H1 (cell line): ENCODE measurements at regions not wholly inside any gene's neighbourhood (a gene's known extent, or its start where the extent isn't known, plus 50 kb on each side); places are given as distances from the start of the nearest gene placed in this dataset.

Source experiments
- CTCF ChIA-PET: fragments of 300-600 bp; sonication (Branson Sonifier 250); formaldehyde crosslinking; loops from one replicate; lab custom pipeline; 2021; ENCODE audit not compliant: partially characterized antibody; lab: Charles Lee
- POLR2A ChIA-PET: fragments of 300-600 bp; sonication (Branson Sonifier 250); formaldehyde crosslinking; loops from one replicate; lab custom pipeline; 2021; ENCODE audit warnings: inconsistent platforms; ENCODE audit not compliant: partially characterized antibody; lab: Charles Lee
- DNase-seq, 2 experiments: peaks; one replicate each; pipeline versions ENCODE4 v3.0.0 to v3.0.0-alpha.2; 2010 to 2022; ENCODE audit warnings: low spot score in 2 of 2, low read depth in 1 of 2, mixed read lengths in 1 of 2
- FAIRE-seq: peaks from 2 replicates; lab custom pipeline; 2011; peaks lifted over from hg19 to GRCh38; lab: Jason Lieb, UNC
- H2AFZ ChIP-seq: 2 replicates; pipeline ENCODE4 v1.8.1; 2012; ENCODE audit warnings: low read length, inconsistent platforms
- H2AK5ac ChIP-seq: 2 replicates; pipeline ENCODE4 v1.6.1; 2013; ENCODE audit warnings: low read depth, low read length
- H2BK120ac ChIP-seq: replicated peaks from 2 replicates; pipeline ENCODE3; 2013; ENCODE audit warnings: low read depth, low read length, inconsistent platforms
- H2BK12ac ChIP-seq: 2 replicates; pipeline ENCODE4 v1.6.1; 2013; ENCODE audit warnings: low read depth, low read length
- H2BK15ac ChIP-seq: 2 replicates; pipeline ENCODE4 v1.6.1; 2013; ENCODE audit warnings: low read length
- H2BK20ac ChIP-seq: 2 replicates; pipeline ENCODE4 v1.6.1; 2013; ENCODE audit warnings: low read length
- H2BK5ac ChIP-seq: 2 replicates; pipeline ENCODE4 v1.6.1; 2013; ENCODE audit warnings: low read depth, low read length
- H3K14ac ChIP-seq: 2 replicates; pipeline ENCODE4 v1.6.1; 2013; ENCODE audit warnings: inconsistent platforms; ENCODE audit not compliant: insufficient read length
- H3K18ac ChIP-seq: 2 replicates; pipeline ENCODE4 v1.6.1; 2013; ENCODE audit warnings: low read length; ENCODE audit errors: extremely low read depth
- H3K23ac ChIP-seq: 2 replicates; pipeline ENCODE4 v1.6.1; 2013; ENCODE audit warnings: inconsistent platforms; ENCODE audit not compliant: insufficient read length
- H3K23me2 ChIP-seq: 2 replicates; pipeline ENCODE4 v1.6.1; 2013; ENCODE audit warnings: low read depth, low read length
- H3K27ac ChIP-seq: 2 replicates; pipeline ENCODE4 v1.6.1; 2011; ENCODE audit warnings: low read depth, low read length, inconsistent platforms
- H3K27me3 ChIP-seq, 4 experiments: replicated peaks in 1 of 4; 1 replicate in 1 of 4; 2 replicates in 3 of 4; pipeline versions ENCODE4 v1.6.1 to v1.8.1; 2011 to 2013; ENCODE audit warnings: low read length in 3 of 4, mild to moderate bottlenecking in 3 of 4, inconsistent platforms in 2 of 4, mixed read lengths in 2 of 4, moderate library complexity in 1 of 4; ENCODE audit not compliant: control insufficient read depth in 3 of 4, insufficient read depth in 3 of 4; ENCODE audit errors: extremely low read depth in 1 of 4
- H3K36me3 ChIP-seq, 4 experiments: 2 replicates each; pipeline versions ENCODE4 v1.6.1 to v1.8.1; 2011 to 2013; ENCODE audit warnings: mild to moderate bottlenecking in 4 of 4, low read length in 3 of 4, moderate library complexity in 2 of 4, control low read depth in 1 of 4, inconsistent platforms in 1 of 4; ENCODE audit not compliant: insufficient read depth in 4 of 4, control insufficient read depth in 2 of 4
- H3K4ac ChIP-seq: replicated peaks from 2 replicates; pipeline ENCODE3; 2013; ENCODE audit warnings: low read length, low read depth, mixed read lengths, inconsistent platforms; ENCODE audit not compliant: insufficient read length
- H3K4me1 ChIP-seq, 4 experiments: replicated peaks in 1 of 4; 1 replicate in 1 of 4; 2 replicates in 3 of 4; pipeline versions ENCODE4 v1.6.1 to v1.8.1; 2011 to 2013; ENCODE audit warnings: low read length in 3 of 4, inconsistent platforms in 2 of 4, mixed read lengths in 1 of 4; ENCODE audit not compliant: insufficient read depth in 4 of 4, control insufficient read depth in 3 of 4
- H3K4me2 ChIP-seq, 2 experiments: 2 replicates each; pipeline versions ENCODE4 v1.6.1 to v1.8.1; 2011 to 2013; ENCODE audit warnings: low read depth in 2 of 2, low read length in 2 of 2, control low read depth in 1 of 2, inconsistent platforms in 1 of 2, mild to moderate bottlenecking in 1 of 2; ENCODE audit not compliant: insufficient read depth in 1 of 2
- H3K4me3 ChIP-seq, 4 experiments: fragments of 200-600, 300-600 bp in 1 of 4; sonication (generic), shearing (Covaris generic), sonication (Bioruptor Twin) in 1 of 4; 2 replicates each; pipeline versions ENCODE4 v1.5.1 to v1.8.1; 2011 to 2016; ENCODE audit warnings: low read length in 4 of 4, low read depth in 3 of 4, control low read depth in 2 of 4, inconsistent platforms in 2 of 4, mild to moderate bottlenecking in 2 of 4, mixed read lengths in 1 of 4, moderate library complexity in 1 of 4; ENCODE audit not compliant: insufficient read depth in 2 of 4; ENCODE audit errors: extremely low read depth in 1 of 4
- H3K56ac ChIP-seq: replicated peaks from 2 replicates; pipeline ENCODE3; 2013; ENCODE audit warnings: low read depth, mild to moderate bottlenecking, mixed read lengths, low read length, inconsistent platforms; ENCODE audit not compliant: insufficient read length
- H3K79me1 ChIP-seq: 2 replicates; pipeline ENCODE4 v1.6.1; 2013; ENCODE audit warnings: low read depth, low read length, control low read depth
- H3K79me2 ChIP-seq, 2 experiments: 2 replicates each; pipeline versions ENCODE4 v1.6.1 to v1.8.1; 2012 to 2013; ENCODE audit warnings: low read length in 2 of 2, mild to moderate bottlenecking in 2 of 2, inconsistent platforms in 1 of 2; ENCODE audit not compliant: insufficient read depth in 2 of 2, control insufficient read depth in 1 of 2
- H3K9ac ChIP-seq, 4 experiments: replicated peaks in 1 of 4; 1 replicate in 1 of 4; 2 replicates in 3 of 4; pipeline versions ENCODE4 v1.6.1 to v1.8.1; 2011 to 2013; ENCODE audit warnings: low read depth in 3 of 4, low read length in 3 of 4, control low read depth in 2 of 4, mild to moderate bottlenecking in 2 of 4, moderate library complexity in 2 of 4, inconsistent platforms in 1 of 4; ENCODE audit errors: extremely low read depth in 1 of 4
- H3K9me3 ChIP-seq, 2 experiments: 2 replicates each; pipeline versions ENCODE4 v1.6.1 to v1.8.1; 2012 to 2013; ENCODE audit warnings: mild to moderate bottlenecking in 2 of 2, moderate library complexity in 2 of 2, control low read depth in 1 of 2, inconsistent platforms in 1 of 2, low read depth in 1 of 2, low read length in 1 of 2, mixed read lengths in 1 of 2; ENCODE audit not compliant: insufficient read depth in 2 of 2
- H4K20me1 ChIP-seq, 2 experiments: replicated peaks in 1 of 2; 2 replicates each; pipeline versions ENCODE3 to v1.8.1; 2011 to 2013; ENCODE audit warnings: inconsistent platforms in 2 of 2, low read length in 2 of 2, mild to moderate bottlenecking in 1 of 2; ENCODE audit not compliant: insufficient read depth in 2 of 2, control insufficient read depth in 1 of 2
- H4K5ac ChIP-seq: 2 replicates; pipeline ENCODE4 v1.6.1; 2013; ENCODE audit warnings: low read length, low read depth, mixed read lengths, inconsistent platforms; ENCODE audit not compliant: insufficient read length
- H4K8ac ChIP-seq: 2 replicates; pipeline ENCODE4 v1.8.0; 2013; ENCODE audit warnings: mild to moderate bottlenecking, moderate library complexity, low read length, inconsistent platforms; ENCODE audit not compliant: insufficient read depth; ENCODE audit errors: extremely low read depth
- H4K91ac ChIP-seq: replicated peaks from 2 replicates; pipeline ENCODE3; 2013; ENCODE audit warnings: low read length, mixed read lengths, inconsistent platforms; ENCODE audit not compliant: insufficient read length
- CEBPB ChIP-seq: IDR thresholded peaks from 2 replicates; pipeline ENCODE4 v1.6.1; 2012; ENCODE audit warnings: low read depth, low read length
- KDM4A ChIP-seq: IDR thresholded peaks from one replicate; pipeline ENCODE4 v1.7.1; 2012; ENCODE audit warnings: low read depth, mild to moderate bottlenecking, moderate library complexity, low read length, inconsistent platforms; ENCODE audit not compliant: severe bottlenecking
- MAFK ChIP-seq: IDR thresholded peaks from 2 replicates; pipeline ENCODE4 v1.6.1; 2012; ENCODE audit warnings: low read depth, mild to moderate bottlenecking, improper control_type of control experiment, low read length
- SIN3A ChIP-seq, 2 experiments: IDR thresholded peaks in 1 of 2; conservative IDR thresholded peaks in 1 of 2; 2 replicates each; pipeline ENCODE4 v1.6.1; 2011 to 2012; ENCODE audit warnings: low read length in 2 of 2, improper control_type of control experiment in 1 of 2, low read depth in 1 of 2, mild to moderate bottlenecking in 1 of 2
- SP2 ChIP-seq: IDR thresholded peaks from 2 replicates; pipeline ENCODE4 v1.6.1; 2012; ENCODE audit warnings: mild to moderate bottlenecking, low read length, inconsistent platforms
- SRF ChIP-seq: IDR thresholded peaks from 2 replicates; pipeline ENCODE4 v1.6.1; 2011; ENCODE audit warnings: mild to moderate bottlenecking, low read depth, low read length, moderate library complexity
- WGBS, 2 experiments: shearing (Covaris generic) in 1 of 2; methylation state at CpG; one replicate each; pipeline versions ENCODE4 v1.1.6 to v1.1.7; 2013 to 2015; ENCODE audit warnings: low lambda C conversion rate in 2 of 2, mixed read lengths in 2 of 2, inconsistent platforms in 1 of 2, low coverage in 1 of 2, missing lambda C conversion rate in 1 of 2; ENCODE audit not compliant: insufficient replicate concordance in 2 of 2, insufficient coverage in 1 of 2, insufficient read length in 1 of 2; ENCODE audit errors: extremely low coverage in 1 of 2, missing lambda C conversion rate in 1 of 2; 5-methylcytosine and 5-hydroxymethylcytosine counted together

- no peak overlapping the region for H2BK120ac ChIP-seq
- POLR2A ChIA-PET: no interaction called here
- no peak overlapping the region for H3K9ac ChIP-seq
- no peak overlapping the region for H3K27ac ChIP-seq
- H3K14ac ChIP-seq: no peak overlapping the region
- no peak overlapping the region for H4K5ac ChIP-seq
- no peak overlapping the region for H2AFZ ChIP-seq
- no peak overlapping the region for H3K4me2 ChIP-seq
- no peaks in the 10 kb centered on the region; a peak in 1 of 7 replicates for H3K27me3 ChIP-seq
- no peak overlapping the region for H4K91ac ChIP-seq
- no peaks in the 10 kb centered on the region for H3K79me1 ChIP-seq
- CTCF ChIA-PET: interaction anchor here (1.9 kb wide), 1 partner anchor 143 kb away, joined by 5 read pairs; no protein-coding TSS in a partner anchor
- H3K79me2 ChIP-seq: no peaks in the 10 kb centered on the region
- H2BK15ac ChIP-seq: no peak overlapping the region
- TF ChIP-seq SIN3A (conservative IDR thresholded peaks at IDR 0.05 in 1 of 2, IDR thresholded peaks at IDR 0.05 in 1 of 2; ENCODE audit: low read depth in 1 of 2, low read length in 2 of 2) (no peak), MAFK (no peak), CEBPB (no peak), SRF (no peak), SP2 (no peak), KDM4A (no peak)
- WGBS, 2 experiments: 89% methylated on average over 4 of the region's 5 CpGs; no CpG with 5 or more reads in 1 of the 2 experiments
- H3K56ac ChIP-seq: no peak overlapping the region
- H2AK5ac ChIP-seq: no peak overlapping the region
- no peak overlapping the region for H4K8ac ChIP-seq
- no peak overlapping the region for H3K4ac ChIP-seq
- FAIRE-seq (no peak), DNase-seq (no peak)
- H3K36me3 ChIP-seq: no peaks in the 10 kb centered on the region
- H3K9me3 ChIP-seq: no peaks in the 10 kb centered on the region
- H4K20me1 ChIP-seq: no peaks in the 10 kb centered on the region
- H2BK5ac ChIP-seq: no peak overlapping the region
- H3K4me1 ChIP-seq: peaks cover 0 to 15% (median 2%) of the 10 kb centered on the region in 4 experiments; a peak in 5 of 7 replicates
- H2BK20ac ChIP-seq: no peak overlapping the region
- H3K4me3 ChIP-seq: no peak overlapping the region
- no peak overlapping the region for H3K18ac ChIP-seq
- no peaks in the 10 kb centered on the region for H3K23me2 ChIP-seq
- no peak overlapping the region for H2BK12ac ChIP-seq
- H3K23ac ChIP-seq: no peak overlapping the region
Measured at GRCh38 chrX:69079268-69079667, 86.0 kb downstream of the PJA1 start.
